Central memory CD8-positive, alpha-beta T cell (primary cell): ENCODE measurements at regions not wholly inside any gene's neighbourhood (a gene's known extent, or its start where the extent isn't known, plus 50 kb on each side); places are given as distances from the start of the nearest gene placed in this dataset.

Experiments
- ATAC-seq: fragments of 150-1000 bp; cut with Tn5 transposase; replicated peaks from 2 replicates; pipeline ENCODE4 v1.10.0; 2022; ENCODE audit warnings: mild to moderate bottlenecking, moderate FRiP score, moderate number of reproducible peaks; ENCODE audit not compliant: poor library complexity, severe bottlenecking; ENCODE audit errors: extremely low read depth
- DNase-seq, 2 donors: peaks; one replicate each; pipeline ENCODE4 v3.0.0; 2021; ENCODE audit warnings: low spot score in 2 of 2
- H3K27ac Mint-ChIP-seq: one replicate; pipeline ENCODE4 v1.8.0; 2022; ENCODE audit warnings: low read depth, mild to moderate bottlenecking, moderate library complexity, mixed read lengths
- H3K27me3 Mint-ChIP-seq: one replicate; pipeline ENCODE4 v1.8.0; 2022; ENCODE audit warnings: mixed read lengths
- H3K36me3 Mint-ChIP-seq: one replicate; pipeline ENCODE4 v1.8.0; 2022; ENCODE audit warnings: mild to moderate bottlenecking, moderate library complexity, mixed read lengths; ENCODE audit not compliant: insufficient read depth
- H3K4me1 Mint-ChIP-seq: one replicate; pipeline ENCODE4 v1.8.0; 2022; ENCODE audit warnings: mixed read lengths
- H3K4me3 Mint-ChIP-seq: one replicate; pipeline ENCODE4 v1.8.0; 2022; ENCODE audit warnings: mild to moderate bottlenecking, moderate library complexity, mixed read lengths
- H3K9me3 Mint-ChIP-seq: one replicate; pipeline ENCODE4 v1.8.0; 2022; ENCODE audit warnings: mixed read lengths

- Mint-ChIP-seq H3K4me1 (peaks cover 19% of the 10 kb centered on the region), H3K4me3 (no peak overlapping the region), H3K27ac (no peak overlapping the region), H3K36me3 (peaks cover 6% of the 10 kb centered on the region), H3K9me3 (no peaks in the 10 kb centered on the region), H3K27me3 (no peaks in the 10 kb centered on the region)
- DNase-seq, result no peak
- ATAC-seq, result no peak
These were observed 363.5 kb downstream of the MAN2A1 start for GRCh38 chr5:110053205-110053604.

- peak overlapping the region; percentile 7 for H3K4me3 Mint-ChIP-seq
- H3K9me3 Mint-ChIP-seq, result no peaks in the 10 kb centered on the region
- peak; percentile 62 for ATAC-seq
- H3K4me1 Mint-ChIP-seq, result peaks cover 19% of the 10 kb centered on the region
- no peak for DNase-seq
- H3K36me3 Mint-ChIP-seq, result peaks cover 6% of the 10 kb centered on the region
- H3K27ac Mint-ChIP-seq, result peak overlapping the region; percentile 8
- H3K27me3 Mint-ChIP-seq, result no peaks in the 10 kb centered on the region
These were observed 364.1 kb downstream of the MAN2A1 start for GRCh38 chr5:110053824-110054223.

GRCh38 chr5:110054240-110054639, 364.5 kb downstream of the MAN2A1 start:
- H3K4me1 Mint-ChIP-seq, result peaks cover 19% of the 10 kb centered on the region
- peak overlapping the region; percentile 8 for H3K27ac Mint-ChIP-seq
- H3K27me3 Mint-ChIP-seq, result no peaks in the 10 kb centered on the region
- DNase-seq (peak; percentile 28 to 74), ATAC-seq (peak; percentile 94)
- H3K9me3 Mint-ChIP-seq, result no peaks in the 10 kb centered on the region
- H3K36me3 Mint-ChIP-seq, result peaks cover 6% of the 10 kb centered on the region
- H3K4me3 Mint-ChIP-seq, result peak overlapping the region; percentile 7

- H3K36me3 Mint-ChIP-seq, result peaks cover 6% of the 10 kb centered on the region
- H3K27ac Mint-ChIP-seq, result no peak overlapping the region
- no peaks in the 10 kb centered on the region for H3K27me3 Mint-ChIP-seq
- no peak for DNase-seq
- no peak overlapping the region for H3K4me3 Mint-ChIP-seq
- peaks cover 14% of the 10 kb centered on the region for H3K4me1 Mint-ChIP-seq
- ATAC-seq, result no peak
- no peaks in the 10 kb centered on the region for H3K9me3 Mint-ChIP-seq
These were observed 365.6 kb downstream of the MAN2A1 start for GRCh38 chr5:110055302-110055701.

- DNase-seq, result no peak
- H3K36me3 Mint-ChIP-seq, result peaks cover 6% of the 10 kb centered on the region
- no peak overlapping the region for H3K27ac Mint-ChIP-seq
- H3K4me1 Mint-ChIP-seq, result peaks cover 14% of the 10 kb centered on the region
- H3K9me3 Mint-ChIP-seq, result no peaks in the 10 kb centered on the region
- no peaks in the 10 kb centered on the region for H3K27me3 Mint-ChIP-seq
- H3K4me3 Mint-ChIP-seq, result no peak overlapping the region
- ATAC-seq, result no peak
These were observed 366.9 kb downstream of the MAN2A1 start for GRCh38 chr5:110056580-110057114.

GRCh38 chr5:110058175-110058574, 368.4 kb downstream of the MAN2A1 start:
- H3K9me3 Mint-ChIP-seq, result no peaks in the 10 kb centered on the region
- DNase-seq (no peak), ATAC-seq (no peak)
- H3K27me3 Mint-ChIP-seq, result no peaks in the 10 kb centered on the region
- no peak overlapping the region for H3K27ac Mint-ChIP-seq
- peaks cover 14% of the 10 kb centered on the region for H3K4me1 Mint-ChIP-seq
- H3K36me3 Mint-ChIP-seq, result peaks cover 6% of the 10 kb centered on the region
- H3K4me3 Mint-ChIP-seq, result no peak overlapping the region

GRCh38 chr5:110062246-110062645, 372.5 kb downstream of the MAN2A1 start:
- DNase-seq (no peak), ATAC-seq (no peak)
- H3K27ac Mint-ChIP-seq, result no peak overlapping the region
- peaks cover 2% of the 10 kb centered on the region for H3K36me3 Mint-ChIP-seq
- H3K9me3 Mint-ChIP-seq, result no peaks in the 10 kb centered on the region
- H3K4me1 Mint-ChIP-seq, result no peaks in the 10 kb centered on the region
- no peaks in the 10 kb centered on the region for H3K27me3 Mint-ChIP-seq
- no peak overlapping the region for H3K4me3 Mint-ChIP-seq

- H3K36me3 Mint-ChIP-seq, result no peaks in the 10 kb centered on the region
- ATAC-seq, result no peak
- H3K4me3 Mint-ChIP-seq, result no peak overlapping the region
- peaks cover 10% of the 10 kb centered on the region for H3K9me3 Mint-ChIP-seq
- no peak for DNase-seq
- no peak overlapping the region for H3K27ac Mint-ChIP-seq
- no peaks in the 10 kb centered on the region for H3K27me3 Mint-ChIP-seq
- H3K4me1 Mint-ChIP-seq, result no peaks in the 10 kb centered on the region
These were observed 374.2 kb downstream of the MAN2A1 start for GRCh38 chr5:110063640-110064602.

- H3K27ac Mint-ChIP-seq, result no peak overlapping the region
- peaks cover 12% of the 10 kb centered on the region for H3K9me3 Mint-ChIP-seq
- no peak for ATAC-seq
These were observed 375.0 kb downstream of the MAN2A1 start for GRCh38 chr5:110064603-110065268.

GRCh38 chr5:110070836-110071235, 381.1 kb downstream of the MAN2A1 start:
- Mint-ChIP-seq H3K4me3 (no peak overlapping the region), H3K27ac (no peak overlapping the region), H3K27me3 (peaks cover 30% of the 10 kb centered on the region), H3K9me3 (peaks cover 32% of the 10 kb centered on the region), H3K4me1 (no peaks in the 10 kb centered on the region), H3K36me3 (no peaks in the 10 kb centered on the region)
- DNase-seq, result no peak
- ATAC-seq, result no peak

More at GRCh38 chr5:110064603-110065268, 375.0 kb downstream of the MAN2A1 start:
- no peak for DNase-seq
- Mint-ChIP-seq H3K27me3 (no peaks in the 10 kb centered on the region), H3K4me3 (no peak overlapping the region), H3K4me1 (no peaks in the 10 kb centered on the region), H3K36me3 (no peaks in the 10 kb centered on the region)

- no peak for ATAC-seq
- Mint-ChIP-seq H3K36me3 (no peaks in the 10 kb centered on the region), H3K4me1 (no peaks in the 10 kb centered on the region), H3K9me3 (peaks cover 32% of the 10 kb centered on the region), H3K4me3 (no peak overlapping the region), H3K27me3 (peaks cover 48% of the 10 kb centered on the region), H3K27ac (no peak overlapping the region)
- no peak for DNase-seq
These were observed 382.9 kb downstream of the MAN2A1 start for GRCh38 chr5:110072651-110073050.

- H3K27me3 Mint-ChIP-seq, result peaks cover 49% of the 10 kb centered on the region
- H3K36me3 Mint-ChIP-seq, result no peaks in the 10 kb centered on the region
- H3K4me3 Mint-ChIP-seq, result no peak overlapping the region
- no peak overlapping the region for H3K27ac Mint-ChIP-seq
- ATAC-seq (no peak), DNase-seq (no peak)
- no peaks in the 10 kb centered on the region for H3K4me1 Mint-ChIP-seq
- H3K9me3 Mint-ChIP-seq, result peaks cover 25% of the 10 kb centered on the region
These were observed 383.8 kb downstream of the MAN2A1 start for GRCh38 chr5:110073534-110073933.
